ENCODE measurements at regions not wholly inside any gene's neighbourhood (a gene's known extent, or its start where the extent isn't known, plus 50 kb on each side); places are given as distances from the start of the nearest gene placed in this dataset.

- DNase-seq, result no peak
These were observed 278.1 kb upstream of the SASH1 start for GRCh38 chr6:148064406-148065134.

DNA sequence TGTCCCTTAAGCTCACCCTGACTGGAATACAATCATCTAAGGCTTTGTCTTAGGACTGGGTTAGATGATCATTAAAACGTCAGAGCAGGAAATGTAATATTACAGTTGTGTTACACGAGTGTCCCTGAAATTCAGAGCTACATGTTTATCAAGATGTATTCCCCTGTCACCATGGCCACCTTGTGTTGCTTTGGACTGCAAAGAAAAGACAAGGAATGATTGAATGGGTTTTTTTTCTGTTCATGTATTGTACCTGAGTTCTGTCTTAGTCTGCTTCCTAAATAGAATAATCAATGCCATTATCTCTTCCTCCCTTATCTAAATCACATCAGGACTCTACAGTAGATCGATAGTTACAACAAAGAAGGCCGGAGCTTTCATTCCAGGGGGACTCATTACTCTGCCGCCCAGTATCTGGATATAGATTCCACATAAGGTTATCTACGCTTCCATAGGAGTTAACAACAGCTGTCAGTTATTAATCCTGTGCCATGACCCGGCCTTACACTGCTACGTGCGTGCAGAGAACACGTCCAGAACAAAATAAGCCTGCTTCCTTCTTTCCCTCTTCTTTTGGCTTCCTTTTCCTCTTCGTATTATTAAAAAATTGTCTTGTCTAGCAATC is 274.1 kb upstream of the SASH1 start:
- no peak for DNase-seq

GRCh38 chr6:148069256-148069655 is 273.4 kb upstream of the SASH1 start:
- DNase-seq, result no peak

- DNase-seq, result no peak
These were observed 268.3 kb upstream of the SASH1 start for GRCh38 chr6:148074291-148074690.

GRCh38 chr6:148074738-148075137 is 267.9 kb upstream of the SASH1 start:
- peak; percentile 4 for DNase-seq

- no peak for DNase-seq
These were observed 267.3 kb upstream of the SASH1 start for GRCh38 chr6:148075352-148075751.

DNA sequence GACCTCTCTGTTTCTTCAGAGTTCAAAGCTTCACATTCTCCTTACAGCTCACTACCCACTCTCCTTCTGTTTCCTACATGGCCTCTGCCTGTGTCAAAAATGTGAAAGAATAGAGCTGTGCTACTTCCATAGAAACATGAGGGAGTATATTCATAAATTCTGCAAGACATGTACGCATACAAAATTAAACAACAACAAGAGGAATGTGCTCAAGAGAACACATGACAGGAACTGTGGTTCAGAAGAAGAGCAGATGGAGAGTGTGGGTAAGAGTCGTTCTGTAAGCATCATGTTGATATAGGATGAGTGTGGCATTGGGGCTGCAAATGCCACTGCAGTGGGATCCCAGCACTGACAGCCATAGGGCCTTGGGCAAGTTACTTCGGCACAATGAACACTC is 266.6 kb upstream of the SASH1 start:
- no peak for DNase-seq

- no peak for DNase-seq
These were observed 262.3 kb upstream of the SASH1 start for GRCh38 chr6:148080315-148080714.

GRCh38 chr6:148081076-148081475 is 261.6 kb upstream of the SASH1 start:
- DNase-seq, result no peak

DNA sequence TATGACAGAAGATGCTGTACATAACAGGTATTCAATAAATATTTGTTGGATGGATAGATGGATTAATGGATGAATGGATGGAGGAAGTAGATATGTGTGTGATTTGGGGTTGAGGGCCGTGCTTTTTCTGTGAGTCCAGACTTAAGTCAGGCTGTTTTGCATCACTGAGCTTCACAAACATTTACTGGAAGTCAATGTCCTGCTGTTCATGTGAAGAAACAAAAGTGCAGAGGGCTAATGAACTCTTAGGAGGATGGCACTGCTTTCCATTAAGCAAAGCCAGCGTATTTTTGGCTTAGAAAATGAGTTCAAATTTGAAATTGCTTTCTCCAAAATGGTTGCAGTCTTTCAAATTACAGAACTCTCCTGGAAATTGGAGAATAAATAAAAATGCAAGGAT is 260.6 kb upstream of the SASH1 start:
- no peak for DNase-seq

DNA sequence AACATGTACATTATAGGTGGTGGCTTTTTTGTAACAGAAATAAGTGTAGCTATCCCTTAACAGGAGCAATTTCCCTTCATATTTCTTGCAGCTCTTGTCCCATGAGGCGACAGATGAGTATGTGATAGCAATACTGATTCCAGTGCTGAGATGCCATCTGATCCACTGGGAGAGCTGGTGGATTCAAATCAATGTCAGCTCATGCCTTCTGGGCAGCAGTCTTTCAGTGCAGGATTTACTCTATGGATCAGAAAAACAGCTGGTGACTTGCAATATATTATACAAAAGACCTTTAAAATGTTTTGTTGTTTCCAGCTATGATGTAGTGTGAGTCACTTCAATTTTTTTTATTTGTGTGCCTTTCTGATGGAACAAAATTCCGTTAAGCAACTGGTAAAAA is 259.9 kb upstream of the SASH1 start:
- DNase-seq, result no peak

GRCh38 chr6:148085631-148086331 is 256.9 kb upstream of the SASH1 start:
- no peak for DNase-seq

DNA sequence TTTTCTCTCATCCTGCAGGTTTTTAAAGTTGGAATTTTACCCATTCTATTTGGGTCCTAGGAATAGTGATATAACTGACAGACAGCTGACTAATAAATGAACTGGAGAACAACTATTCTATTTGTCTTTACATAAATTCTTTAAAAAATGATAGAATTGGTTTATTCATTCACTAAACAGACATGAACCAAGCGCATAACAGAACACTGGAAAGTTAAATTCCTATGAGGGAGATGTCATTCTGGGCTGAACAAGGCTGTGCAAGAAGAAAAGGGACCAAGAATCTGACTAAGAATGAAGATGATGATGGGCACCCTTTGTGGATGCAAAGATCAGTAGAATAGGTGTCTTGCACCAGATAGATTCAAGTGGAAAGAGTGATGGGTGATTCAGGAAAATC is 256.3 kb upstream of the SASH1 start:
- no peak for DNase-seq

DNA sequence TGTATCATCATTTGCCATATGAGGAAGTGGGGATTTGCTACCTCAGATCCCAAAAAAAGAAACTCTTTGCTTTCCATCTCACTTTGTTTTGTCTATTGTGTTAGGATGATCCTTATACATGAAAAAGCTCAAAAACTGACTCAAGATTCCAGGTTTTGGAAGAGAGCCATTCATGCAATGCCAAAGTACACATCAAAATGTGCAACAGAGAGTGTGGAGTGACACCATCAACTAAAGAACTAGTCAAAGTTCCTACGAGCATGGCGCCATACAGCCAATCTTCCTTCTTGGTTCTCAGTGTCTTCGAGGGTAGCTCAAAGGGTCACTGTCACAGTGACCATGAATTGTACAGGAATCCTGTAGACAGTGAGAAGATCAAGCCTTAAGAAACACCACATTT is 255.8 kb upstream of the SASH1 start:
- DNase-seq, result no peak

DNA sequence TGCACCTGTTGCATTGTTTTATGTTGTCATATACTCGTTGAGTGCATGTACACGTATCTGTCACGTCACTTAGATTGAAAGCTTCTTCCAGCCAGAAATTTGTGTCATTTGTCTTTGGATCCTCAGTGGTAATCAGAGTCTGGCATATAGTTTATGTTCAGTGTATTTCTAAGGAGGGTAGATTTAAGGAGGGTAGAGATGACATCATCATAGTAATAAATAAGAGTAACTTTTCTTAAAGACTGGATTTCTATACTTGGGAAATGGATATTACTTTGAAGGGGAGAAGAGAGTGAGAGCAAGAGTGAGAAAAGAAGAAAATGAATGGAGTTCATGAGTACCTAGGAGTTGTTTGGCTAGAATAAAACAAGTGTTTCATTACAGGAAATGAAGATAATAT is 255.0 kb upstream of the SASH1 start:
- no peak for DNase-seq

GRCh38 chr6:148090326-148090725 is 252.3 kb upstream of the SASH1 start:
- DNase-seq, result no peak

DNA sequence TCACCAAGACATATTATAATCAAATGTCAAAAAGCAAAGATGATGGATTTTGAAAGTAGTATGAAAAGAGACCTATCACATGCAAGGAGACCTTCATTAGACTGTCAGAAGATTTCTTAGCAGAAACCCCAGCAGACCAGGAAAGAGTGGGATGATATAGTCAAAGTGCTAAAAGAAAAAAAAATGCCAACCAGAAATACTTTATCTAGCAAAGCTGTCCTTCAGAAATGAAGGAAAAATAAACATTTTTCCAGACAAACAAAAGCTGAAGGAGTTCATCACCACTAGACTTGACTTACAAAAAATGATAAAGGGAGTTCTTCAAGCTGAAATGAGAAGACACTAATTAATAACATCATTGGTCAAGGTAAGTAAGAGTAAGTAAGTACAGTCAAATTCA is 251.2 kb upstream of the SASH1 start:
- DNase-seq, result no peak

- no peak for DNase-seq
These were observed 239.2 kb upstream of the SASH1 start for GRCh38 chr6:148103436-148103835.

DNA sequence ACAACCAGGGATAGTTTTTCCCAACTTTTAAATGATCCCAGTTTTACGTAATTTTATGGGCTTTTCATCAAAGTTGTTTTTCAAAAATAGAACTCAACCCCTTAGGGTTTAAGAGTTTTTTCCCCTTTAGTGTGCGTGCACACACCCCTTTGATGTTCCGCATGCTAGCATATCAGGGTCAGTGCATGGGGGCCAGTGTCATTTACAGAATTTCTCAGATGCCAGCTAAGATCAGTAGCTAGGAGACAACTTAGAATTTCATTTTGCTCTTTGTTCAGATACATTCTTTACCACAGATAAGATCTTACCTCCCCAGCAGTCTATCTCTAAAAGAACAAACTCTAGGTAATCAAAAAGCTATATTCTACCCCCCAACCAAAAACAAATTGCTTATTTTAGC is 238.5 kb upstream of the SASH1 start:
- DNase-seq, result no peak

GRCh38 chr6:148105695-148106094 is 236.9 kb upstream of the SASH1 start:
- DNase-seq, result no peak

DNA sequence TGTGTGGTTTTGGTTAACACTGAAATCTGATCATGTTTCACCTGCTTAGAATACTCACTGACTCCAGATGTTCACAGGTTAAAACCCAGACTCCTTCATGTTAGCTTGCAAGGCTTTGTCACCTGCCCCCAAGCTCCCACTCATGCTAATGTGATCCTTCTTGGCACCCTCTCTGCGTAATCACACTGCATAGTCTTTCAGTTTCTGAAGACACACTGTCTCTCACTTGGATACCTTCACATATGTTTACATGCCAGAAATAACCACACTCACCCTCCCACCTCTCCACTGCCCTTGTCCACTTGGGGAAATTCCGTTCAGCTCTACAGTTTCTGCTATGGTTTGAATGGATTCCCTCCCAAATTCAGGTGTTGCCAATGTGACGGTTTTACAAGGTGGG is 234.7 kb upstream of the SASH1 start:
- DNase-seq, result no peak

- no peak for DNase-seq
These were observed 232.9 kb upstream of the SASH1 start for GRCh38 chr6:148109732-148110131.

- no peak for DNase-seq
These were observed 231.7 kb upstream of the SASH1 start for GRCh38 chr6:148110925-148111324.

DNA sequence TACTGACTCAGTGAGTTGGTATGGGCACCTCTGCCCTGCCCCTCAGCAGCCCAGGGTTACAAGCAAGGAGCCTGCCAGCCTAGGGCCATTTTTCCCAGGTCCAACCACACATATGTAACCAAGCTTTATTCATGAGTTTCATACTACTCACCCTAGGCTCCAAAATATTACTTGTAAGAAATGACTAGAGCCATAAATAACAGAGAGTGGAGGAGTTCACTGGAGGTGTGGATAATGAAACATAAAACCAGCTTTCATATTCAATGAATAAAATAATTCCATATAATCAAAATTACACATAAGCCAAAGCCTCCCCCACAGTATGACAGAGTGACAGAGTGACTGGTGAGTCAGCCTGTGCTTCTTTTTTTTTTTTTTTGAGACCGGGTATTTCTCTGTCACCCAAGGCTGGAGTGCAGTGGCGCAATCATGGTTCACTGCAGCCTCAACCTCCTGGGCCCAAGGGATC is 229.8 kb upstream of the SASH1 start:
- DNase-seq, result no peak
